ENCODE measurements at regions not wholly inside any gene's neighbourhood (a gene's known extent, or its start where the extent isn't known, plus 50 kb on each side); places are given as distances from the start of the nearest gene placed in this dataset.

DNA sequence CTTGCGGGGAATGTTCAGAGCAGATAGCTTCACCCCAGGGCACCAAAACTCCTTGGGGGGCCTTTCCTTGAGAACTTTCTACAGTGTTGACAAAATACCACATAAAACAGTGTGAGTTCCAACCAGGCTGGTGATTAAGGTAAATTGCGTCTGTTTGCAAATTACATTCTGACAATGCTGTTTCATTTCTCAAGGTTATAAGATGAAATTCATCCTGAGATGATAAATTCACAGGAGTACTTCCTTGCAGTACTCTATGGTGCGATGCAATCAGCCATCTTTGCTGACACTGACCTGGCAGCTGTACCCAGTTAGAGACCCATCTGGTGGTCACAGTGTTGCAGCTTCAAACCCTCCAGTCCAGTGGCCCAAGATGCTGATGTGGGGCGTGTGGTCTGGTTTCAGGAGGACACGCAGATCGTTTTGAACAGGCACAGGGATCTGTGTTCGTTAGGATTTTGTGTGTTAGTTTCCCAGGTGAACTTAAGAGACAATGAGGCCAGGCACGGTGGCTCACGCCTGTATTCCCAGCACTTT, 99.5 kb upstream of the SLC66A3 start:
- Mint-ChIP-seq H3K4me3 (no peak overlapping the region), H3K27me3 (peaks cover 5% of the 10 kb centered on the region), H3K4me1 (no peaks in the 10 kb centered on the region), H3K27ac (no peak overlapping the region), H3K36me3 (ENCODE audit: low read depth) (peaks cover 3% of the 10 kb centered on the region), H3K9me3 (peaks cover 6% of the 10 kb centered on the region)
- TF ChIP-seq, protein P1, sequence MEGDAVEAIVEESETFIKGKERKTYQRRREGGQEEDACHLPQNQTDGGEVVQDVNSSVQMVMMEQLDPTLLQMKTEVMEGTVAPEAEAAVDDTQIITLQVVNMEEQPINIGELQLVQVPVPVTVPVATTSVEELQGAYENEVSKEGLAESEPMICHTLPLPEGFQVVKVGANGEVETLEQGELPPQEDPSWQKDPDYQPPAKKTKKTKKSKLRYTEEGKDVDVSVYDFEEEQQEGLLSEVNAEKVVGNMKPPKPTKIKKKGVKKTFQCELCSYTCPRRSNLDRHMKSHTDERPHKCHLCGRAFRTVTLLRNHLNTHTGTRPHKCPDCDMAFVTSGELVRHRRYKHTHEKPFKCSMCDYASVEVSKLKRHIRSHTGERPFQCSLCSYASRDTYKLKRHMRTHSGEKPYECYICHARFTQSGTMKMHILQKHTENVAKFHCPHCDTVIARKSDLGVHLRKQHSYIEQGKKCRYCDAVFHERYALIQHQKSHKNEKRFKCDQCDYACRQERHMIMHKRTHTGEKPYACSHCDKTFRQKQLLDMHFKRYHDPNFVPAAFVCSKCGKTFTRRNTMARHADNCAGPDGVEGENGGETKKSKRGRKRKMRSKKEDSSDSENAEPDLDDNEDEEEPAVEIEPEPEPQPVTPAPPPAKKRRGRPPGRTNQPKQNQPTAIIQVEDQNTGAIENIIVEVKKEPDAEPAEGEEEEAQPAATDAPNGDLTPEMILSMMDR (IDR thresholded peaks at IDR 0.05) = no peak
- ATAC-seq (ENCODE audit: low read depth) = no peak
- ChIA-PET CTCF (no interaction called here), POLR2A (no interaction called here)
- intact Hi-C loops (cut with micrococcal nuclease) = no loop called here
- no peak for DNase-seq

- ChIA-PET CTCF (no interaction called here), POLR2A (no interaction called here)
- H3K4me1 Mint-ChIP-seq = no peaks in the 10 kb centered on the region
- ATAC-seq (ENCODE audit: low read depth) (no peak), DNase-seq (no peak)
- H3K36me3 Mint-ChIP-seq (ENCODE audit: low read depth) = peaks cover 3% of the 10 kb centered on the region
- intact Hi-C loops (cut with micrococcal nuclease) = no loop called here
- no peak overlapping the region for H3K27ac Mint-ChIP-seq
- TF ChIP-seq, protein P1 (IDR thresholded peaks at IDR 0.05) = no peak
- peaks cover 2% of the 10 kb centered on the region for H3K27me3 Mint-ChIP-seq
- peaks cover 10% of the 10 kb centered on the region for H3K9me3 Mint-ChIP-seq
- no peak overlapping the region for H3K4me3 Mint-ChIP-seq
Observed at GRCh38 chr2:11056614-11057013, 98.7 kb upstream of the SLC66A3 start.

- Mint-ChIP-seq H3K4me1 (no peaks in the 10 kb centered on the region), H3K27ac (no peak overlapping the region), H3K36me3 (ENCODE audit: low read depth) (peaks cover 3% of the 10 kb centered on the region), H3K27me3 (peaks cover 2% of the 10 kb centered on the region), H3K9me3 (peaks cover 12% of the 10 kb centered on the region), H3K4me3 (no peak overlapping the region)
- CTCF ChIA-PET = no interaction called here
- DNase-seq (no peak), ATAC-seq (ENCODE audit: low read depth) (no peak)
- POLR2A ChIA-PET = no interaction called here
- TF ChIP-seq, protein P1 (IDR thresholded peaks at IDR 0.05) = no peak
- intact Hi-C loops (cut with micrococcal nuclease) = no loop called here
Observed at GRCh38 chr2:11057031-11057430, 98.2 kb upstream of the SLC66A3 start.

- intact Hi-C loops (cut with micrococcal nuclease) = no loop called here
- Mint-ChIP-seq H3K4me1 (no peaks in the 10 kb centered on the region), H3K9me3 (peaks cover 16% of the 10 kb centered on the region), H3K27ac (no peak overlapping the region), H3K36me3 (ENCODE audit: low read depth) (peaks cover 3% of the 10 kb centered on the region), H3K27me3 (peaks cover under 1% of the 10 kb centered on the region), H3K4me3 (no peak overlapping the region)
- ChIA-PET CTCF (no interaction called here), POLR2A (no interaction called here)
- ATAC-seq (ENCODE audit: low read depth) = no peak
- DNase-seq = no peak
- TF ChIP-seq, protein P1 (IDR thresholded peaks at IDR 0.05) = no peak
Observed at GRCh38 chr2:11058129-11058528, 97.1 kb upstream of the SLC66A3 start.

GRCh38 chr2:11060376-11061169, 94.7 kb upstream of the SLC66A3 start:
- ChIA-PET CTCF (no interaction called here), POLR2A (no interaction called here)
- Mint-ChIP-seq H3K27me3 (peaks cover 3% of the 10 kb centered on the region), H3K4me3 (no peak overlapping the region), H3K36me3 (ENCODE audit: low read depth) (peaks cover 3% of the 10 kb centered on the region), H3K4me1 (no peaks in the 10 kb centered on the region), H3K9me3 (peaks cover 18% of the 10 kb centered on the region), H3K27ac (no peak overlapping the region)
- ATAC-seq (ENCODE audit: low read depth) (no peak), DNase-seq (no peak)
- TF ChIP-seq, protein P1 (IDR thresholded peaks at IDR 0.05) = no peak
- intact Hi-C loops (cut with micrococcal nuclease) = no loop called here
